Breast epithelium (tissue), 4 donors: ENCODE measurements at regions not wholly inside any gene's neighbourhood (a gene's known extent, or its start where the extent isn't known, plus 50 kb on each side); places are given as distances from the start of the nearest gene placed in this dataset.
A peak's percentile ranks its signal among the peaks of the same experiment; 100 is the strongest.

Experiments
- DNase-seq, 2 donors: peaks; one replicate each; pipeline ENCODE4 v3.0.0-alpha.2; 2019; ENCODE audit warnings: low spot score in 2 of 2
- H3K27ac ChIP-seq, 2 donors: fragments of 200-600 bp; sonication (generic) in 1 of 2; one replicate each; pipeline ENCODE4 v1.5.1; 2016 to 2019; ENCODE audit warnings: mild to moderate bottlenecking in 1 of 2
- H3K27me3 ChIP-seq, 2 donors: fragments of 200-600 bp; sonication (generic) in 1 of 2; one replicate each; pipeline versions ENCODE4 v1.5.1 to v1.6.0; 2017 to 2019; ENCODE audit warnings: control low read depth in 1 of 2, mild to moderate bottlenecking in 1 of 2
- H3K36me3 ChIP-seq: fragments of 200-600 bp; one replicate; pipeline ENCODE4 v1.5.1; 2019
- H3K4me1 ChIP-seq, 2 donors: fragments of 200-600 bp; sonication (generic); one replicate each; pipeline ENCODE4 v1.5.1; 2016 to 2019; ENCODE audit warnings: control low read depth in 1 of 2
- H3K4me3 ChIP-seq, 3 donors: fragments of 200-600 bp; sonication (generic); 1 replicate in 2 of 3; 2 replicates in 1 of 3; pipeline ENCODE4 v1.5.1; 2016 to 2019; ENCODE audit warnings: mild to moderate bottlenecking in 3 of 3, moderate library complexity in 2 of 3
- H3K9me3 ChIP-seq, 2 donors: fragments of 200-600 bp; sonication (generic) in 1 of 2; one replicate each; pipeline ENCODE4 v1.5.1; 2016 to 2019; ENCODE audit warnings: control low read depth in 1 of 2
- CTCF ChIP-seq, 3 donors: fragments of 450-650 bp; IDR thresholded peaks; one replicate each; pipeline ENCODE4 v1.5.1; 2016 to 2017; ENCODE audit warnings: antibody characterized with exemption in 3 of 3, mild to moderate bottlenecking in 3 of 3, moderate library complexity in 3 of 3
- POLR2A ChIP-seq: fragments of 450-650 bp; IDR thresholded peaks from one replicate; pipeline ENCODE4 v1.6.1; 2016; ENCODE audit warnings: antibody characterized with exemption, mild to moderate bottlenecking, moderate library complexity
- POLR2AphosphoS5 ChIP-seq, 3 donors: sonication (generic); formaldehyde crosslinking; IDR thresholded peaks; one replicate each; pipeline ENCODE4 v1.6.1; 2017; ENCODE audit warnings: antibody characterized with exemption in 3 of 3
- intact Hi-C: fragments of 100-400 bp; cut with DNase I; formaldehyde crosslinking; loops from one replicate; pipeline ENCODE4 v1.15.1; 2023; ENCODE audit warnings: low total_unique reads

GRCh38 chr13:31947506-31947905 lies 84.1 kb upstream of the FRY start:
- no peaks in the 10 kb centered on the region for H3K4me1 ChIP-seq
- intact Hi-C loops: no loop called here
- TF ChIP-seq POLR2A: no peak
- no peak for TF ChIP-seq POLR2AphosphoS5 (IDR thresholded peaks at IDR 0.05)
- no peaks in the 10 kb centered on the region for H3K9me3 ChIP-seq
- H3K36me3 ChIP-seq: no peaks in the 10 kb centered on the region
- no peaks in the 10 kb centered on the region for H3K27me3 ChIP-seq
- DNase-seq: no peak
- no peak overlapping the region for H3K4me3 ChIP-seq
- H3K27ac ChIP-seq: no peak overlapping the region

DNA sequence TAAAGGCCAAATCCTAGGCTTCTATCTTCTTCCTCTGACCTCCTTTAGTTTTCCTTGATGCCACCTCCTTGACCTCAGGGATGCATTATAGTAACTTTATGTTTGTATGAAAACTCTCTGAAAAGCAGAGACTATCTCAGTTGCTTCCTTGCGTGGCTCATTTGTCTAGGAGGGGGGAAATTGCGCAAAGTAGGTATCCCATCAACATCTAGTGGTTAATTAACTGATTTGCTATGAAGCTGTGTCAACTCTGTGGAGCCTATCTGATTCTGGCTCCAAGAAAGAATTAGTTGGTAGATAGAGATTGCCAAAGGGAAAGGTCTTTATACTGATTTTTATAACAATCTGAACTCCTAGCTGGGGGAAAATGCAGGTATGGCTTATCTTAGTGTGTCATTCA lies 82.1 kb upstream of the FRY start:
- no peak overlapping the region for H3K27ac ChIP-seq
- no peaks in the 10 kb centered on the region for H3K36me3 ChIP-seq
- DNase-seq: no peak
- no peaks in the 10 kb centered on the region for H3K9me3 ChIP-seq
- no peaks in the 10 kb centered on the region for H3K4me1 ChIP-seq
- TF ChIP-seq CTCF (IDR thresholded peaks at IDR 0.05) (no peak), POLR2AphosphoS5 (IDR thresholded peaks at IDR 0.05) (no peak), POLR2A (no peak)
- H3K27me3 ChIP-seq: no peaks in the 10 kb centered on the region
- intact Hi-C loops: no loop called here
- no peak overlapping the region for H3K4me3 ChIP-seq

DNA sequence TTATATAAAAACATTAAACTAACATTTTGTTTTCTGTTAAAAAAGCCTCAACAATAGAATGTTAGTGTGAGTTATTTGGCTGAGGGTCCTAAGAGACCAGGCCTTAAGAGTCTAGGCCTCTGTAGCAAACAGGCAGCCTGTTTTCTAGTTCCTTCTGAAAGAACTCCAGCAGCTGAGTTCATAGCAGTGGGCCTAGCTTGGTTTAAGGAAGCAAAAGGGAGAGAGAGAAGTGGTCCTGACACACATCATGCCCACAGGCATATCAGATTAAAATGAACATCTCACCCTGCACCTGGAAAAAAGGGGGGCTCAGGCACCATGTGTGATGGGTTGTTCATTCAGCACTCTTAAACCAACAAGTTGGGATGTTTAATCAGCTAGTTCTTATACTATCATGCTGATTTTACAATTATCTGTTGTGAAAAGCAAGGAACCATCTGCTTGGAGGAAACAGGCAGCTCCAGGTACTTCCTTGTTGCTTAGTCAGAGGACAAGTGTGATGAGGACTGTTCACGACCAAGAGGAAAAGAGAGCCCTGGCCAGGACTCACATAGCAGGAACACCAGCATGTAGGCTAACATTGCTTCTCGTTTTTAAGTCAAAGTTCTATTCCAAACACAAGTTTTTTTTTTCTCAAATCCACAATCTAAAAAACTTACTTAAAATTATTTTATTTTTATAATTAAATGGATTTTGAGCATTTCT lies 81.3 kb upstream of the FRY start:
- H3K9me3 ChIP-seq: no peaks in the 10 kb centered on the region
- intact Hi-C loops: no loop called here
- H3K4me1 ChIP-seq: no peaks in the 10 kb centered on the region
- H3K36me3 ChIP-seq: no peaks in the 10 kb centered on the region
- H3K27me3 ChIP-seq: no peaks in the 10 kb centered on the region
- no peak for DNase-seq
- TF ChIP-seq POLR2A (no peak), CTCF (IDR thresholded peaks at IDR 0.05) (no peak), POLR2AphosphoS5 (IDR thresholded peaks at IDR 0.05) (no peak)
- no peak overlapping the region for H3K4me3 ChIP-seq
- peak overlapping the region in 1 of 2 donors; percentile 32 for H3K27ac ChIP-seq

DNA sequence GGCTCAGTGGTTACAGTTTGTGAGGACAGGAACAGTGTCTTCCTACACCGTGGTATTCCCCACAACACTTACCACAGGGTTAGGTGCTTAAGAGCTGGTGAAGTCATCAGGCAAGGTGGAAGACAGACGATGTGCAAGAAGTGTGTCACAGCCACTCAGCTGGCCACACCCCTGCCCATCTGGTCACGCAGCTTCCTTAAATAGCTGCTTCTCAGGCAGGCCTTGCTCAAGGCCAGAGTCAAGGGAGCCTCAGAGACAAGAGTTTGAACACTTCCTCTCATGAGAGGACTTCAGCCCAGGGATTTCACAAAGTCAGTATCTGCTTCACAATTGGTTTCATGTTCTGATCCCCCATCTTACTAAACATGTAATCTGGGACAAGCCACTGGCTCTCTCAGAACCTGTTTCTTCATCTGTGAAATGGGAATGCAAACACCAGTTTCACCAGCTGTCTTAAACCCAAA lies 80.3 kb upstream of the FRY start:
- intact Hi-C loops: no loop called here
- DNase-seq: peak in 1 of 2 donors; percentile 31
- no peaks in the 10 kb centered on the region for H3K9me3 ChIP-seq
- no peaks in the 10 kb centered on the region for H3K4me1 ChIP-seq
- H3K36me3 ChIP-seq: no peaks in the 10 kb centered on the region
- H3K27me3 ChIP-seq: no peaks in the 10 kb centered on the region
- H3K27ac ChIP-seq: peak overlapping the region; percentile 30 to 32
- TF ChIP-seq CTCF (IDR thresholded peaks at IDR 0.05): no peak
- peak in 1 of 3 donors; percentile 27 for TF ChIP-seq POLR2AphosphoS5 (IDR thresholded peaks at IDR 0.05)
- no peak overlapping the region for H3K4me3 ChIP-seq

DNA sequence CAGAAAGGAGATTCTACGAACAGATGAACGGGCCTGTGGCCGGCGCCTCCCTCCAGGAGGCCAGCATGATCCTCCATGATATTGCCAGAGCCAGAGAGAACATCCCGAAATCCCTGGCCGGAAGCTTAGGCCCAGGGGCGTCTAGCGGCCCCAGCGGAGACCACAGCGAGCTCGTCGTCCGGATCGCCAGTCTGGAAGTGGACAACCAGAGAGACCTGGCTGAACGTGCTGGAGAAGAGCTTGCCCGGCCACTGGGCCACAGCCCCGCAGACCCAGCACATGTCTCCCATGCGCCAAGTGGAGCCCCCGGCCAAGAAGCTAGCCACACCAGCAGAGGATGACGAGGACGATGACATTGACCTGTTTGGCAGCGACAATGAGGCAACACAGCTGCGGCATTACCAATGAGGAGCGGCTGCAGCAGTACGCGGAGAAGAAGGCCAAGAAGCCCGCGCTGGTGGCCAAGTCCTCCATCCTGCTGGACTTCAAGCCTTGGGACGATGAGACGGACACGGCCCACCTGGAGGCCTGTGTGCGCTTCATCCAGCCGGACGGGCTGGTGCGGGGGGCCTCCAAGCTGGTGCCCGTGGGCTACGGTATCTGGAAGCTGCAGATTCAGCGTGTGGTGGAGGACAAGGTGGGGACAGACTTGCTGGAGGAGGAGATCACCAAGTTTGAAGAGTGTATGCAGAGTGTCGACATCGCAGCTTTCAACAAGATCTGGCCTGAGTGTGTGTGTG lies 78.8 kb upstream of the FRY start:
- no peak overlapping the region for H3K4me3 ChIP-seq
- TF ChIP-seq POLR2AphosphoS5 (IDR thresholded peaks at IDR 0.05): no peak
- no peak for TF ChIP-seq CTCF (IDR thresholded peaks at IDR 0.05)
- no peak for TF ChIP-seq POLR2A
- intact Hi-C loops: no loop called here
- no peaks in the 10 kb centered on the region for H3K27me3 ChIP-seq
- H3K27ac ChIP-seq: no peak overlapping the region
- no peaks in the 10 kb centered on the region for H3K36me3 ChIP-seq
- no peaks in the 10 kb centered on the region for H3K9me3 ChIP-seq
- H3K4me1 ChIP-seq: no peaks in the 10 kb centered on the region
- no peak for DNase-seq
